BE2C (cell line): ENCODE measurements at regions not wholly inside any gene's neighbourhood (a gene's known extent, or its start where the extent isn't known, plus 50 kb on each side); places are given as distances from the start of the nearest gene placed in this dataset.
"Not testable (repeated sequence)": the region's sequence is repeated elsewhere in the genome, so short reads cannot be mapped to it uniquely, and the experiment has no call there.

ENCODE experiments used
- DNase-seq: peaks from one replicate; pipeline ENCODE4 v3.0.0-alpha.2; 2020
- H3K27me3 ChIP-seq: fragments of 250-450 bp; sonication (Bioruptor Pico); 2 replicates; pipeline ENCODE4 v1.5.1; 2020; ENCODE audit warnings: mild to moderate bottlenecking
- H3K36me3 ChIP-seq: fragments of 250-450 bp; sonication (Bioruptor Pico); 2 replicates; pipeline ENCODE4 v1.5.1; 2020; ENCODE audit warnings: mild to moderate bottlenecking
- H3K4me1 ChIP-seq: fragments of 250-450 bp; sonication (Bioruptor Pico); 2 replicates; pipeline ENCODE4 v1.5.1; 2020
- H3K4me3 ChIP-seq: 2 replicates; pipeline ENCODE4 v1.5.1; 2011; ENCODE audit warnings: low read depth, low read length
- H3K9me3 ChIP-seq: fragments of 250-450 bp; sonication (Bioruptor Pico); 2 replicates; pipeline ENCODE4 v1.5.1; 2020
- TF ChIP-seq, protein P1 (sequence below): IDR thresholded peaks from 2 replicates; pipeline ENCODE4 v1.5.1; 2012; ENCODE audit warnings: mild to moderate bottlenecking, low read depth, low read length

GRCh38 chr10:16016688-16017087 lies 156.4 kb upstream of the MINDY3 start:
- no peak overlapping the region for H3K4me3 ChIP-seq
- TF ChIP-seq, protein P1, sequence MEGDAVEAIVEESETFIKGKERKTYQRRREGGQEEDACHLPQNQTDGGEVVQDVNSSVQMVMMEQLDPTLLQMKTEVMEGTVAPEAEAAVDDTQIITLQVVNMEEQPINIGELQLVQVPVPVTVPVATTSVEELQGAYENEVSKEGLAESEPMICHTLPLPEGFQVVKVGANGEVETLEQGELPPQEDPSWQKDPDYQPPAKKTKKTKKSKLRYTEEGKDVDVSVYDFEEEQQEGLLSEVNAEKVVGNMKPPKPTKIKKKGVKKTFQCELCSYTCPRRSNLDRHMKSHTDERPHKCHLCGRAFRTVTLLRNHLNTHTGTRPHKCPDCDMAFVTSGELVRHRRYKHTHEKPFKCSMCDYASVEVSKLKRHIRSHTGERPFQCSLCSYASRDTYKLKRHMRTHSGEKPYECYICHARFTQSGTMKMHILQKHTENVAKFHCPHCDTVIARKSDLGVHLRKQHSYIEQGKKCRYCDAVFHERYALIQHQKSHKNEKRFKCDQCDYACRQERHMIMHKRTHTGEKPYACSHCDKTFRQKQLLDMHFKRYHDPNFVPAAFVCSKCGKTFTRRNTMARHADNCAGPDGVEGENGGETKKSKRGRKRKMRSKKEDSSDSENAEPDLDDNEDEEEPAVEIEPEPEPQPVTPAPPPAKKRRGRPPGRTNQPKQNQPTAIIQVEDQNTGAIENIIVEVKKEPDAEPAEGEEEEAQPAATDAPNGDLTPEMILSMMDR: no peak
- no peaks in the 10 kb centered on the region for H3K36me3 ChIP-seq
- no peak for DNase-seq
- no peaks in the 10 kb centered on the region for H3K27me3 ChIP-seq
- no peaks in the 10 kb centered on the region for H3K9me3 ChIP-seq
- no peaks in the 10 kb centered on the region for H3K4me1 ChIP-seq

DNA sequence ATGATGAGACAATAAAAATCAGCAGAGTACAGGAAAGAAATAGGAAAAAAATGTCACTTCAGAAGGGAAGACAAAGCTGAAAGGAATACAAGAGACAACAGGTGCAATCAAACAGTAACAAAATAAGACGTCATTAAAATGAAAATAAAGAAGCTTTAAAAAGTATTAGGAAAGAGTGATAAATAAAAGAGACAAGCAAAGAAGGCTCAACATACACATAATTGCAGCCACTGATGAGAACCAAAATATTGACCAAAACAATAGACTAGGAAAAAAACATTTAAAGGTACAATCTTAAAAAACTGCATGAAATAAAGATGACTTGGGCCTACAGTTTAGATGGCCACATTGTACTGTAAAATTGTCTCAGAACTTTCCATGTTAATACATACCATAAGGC lies 160.5 kb upstream of the MINDY3 start:
- Histone ChIP-seq H3K4me1 (no peaks in the 10 kb centered on the region), H3K36me3 (no peaks in the 10 kb centered on the region), H3K9me3 (no peaks in the 10 kb centered on the region), H3K27me3 (no peaks in the 10 kb centered on the region), H3K4me3 (no peak overlapping the region)
- TF ChIP-seq, protein P1: no peak
- no peak for DNase-seq

GRCh38 chr10:16026832-16027231 lies 166.5 kb upstream of the MINDY3 start:
- not testable (repeated sequence) for H3K9me3 ChIP-seq, H3K4me1 ChIP-seq, H3K36me3 ChIP-seq, DNase-seq, H3K27me3 ChIP-seq, H3K4me3 ChIP-seq

DNA sequence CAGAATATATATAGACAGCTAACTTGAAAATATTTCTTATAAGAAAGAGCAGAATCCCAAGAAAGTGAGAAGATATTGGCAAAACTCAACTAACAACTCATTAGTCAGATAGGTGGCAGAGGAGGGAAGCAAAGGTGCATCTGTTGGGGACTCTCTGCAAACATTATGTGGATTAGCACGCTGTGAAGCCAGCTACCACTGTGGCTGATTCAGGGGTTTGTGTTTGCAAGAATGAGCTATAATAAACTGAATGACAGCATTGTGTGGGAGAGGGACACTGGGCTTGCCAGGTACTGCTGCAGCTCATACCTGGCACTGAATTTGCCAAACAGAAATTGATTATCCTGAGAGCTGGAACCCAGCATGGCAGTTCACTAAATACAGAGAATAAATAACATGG lies 170.3 kb upstream of the MINDY3 start:
- TF ChIP-seq, protein P1: no peak
- Histone ChIP-seq H3K9me3 (no peaks in the 10 kb centered on the region), H3K4me1 (no peaks in the 10 kb centered on the region), H3K27me3 (no peaks in the 10 kb centered on the region), H3K4me3 (no peak overlapping the region), H3K36me3 (no peaks in the 10 kb centered on the region)
- DNase-seq: no peak

GRCh38 chr10:16049050-16049449 lies 188.7 kb upstream of the MINDY3 start:
- Histone ChIP-seq H3K9me3 (no peaks in the 10 kb centered on the region), H3K4me3 (no peak overlapping the region), H3K4me1 (no peaks in the 10 kb centered on the region), H3K27me3 (no peaks in the 10 kb centered on the region), H3K36me3 (no peaks in the 10 kb centered on the region)
- TF ChIP-seq, protein P1: no peak
- no peak for DNase-seq

GRCh38 chr10:16049782-16050181 lies 189.5 kb upstream of the MINDY3 start:
- TF ChIP-seq, protein P1: no peak
- no peak overlapping the region for H3K4me3 ChIP-seq
- no peak for DNase-seq
- no peaks in the 10 kb centered on the region for H3K4me1 ChIP-seq
- no peaks in the 10 kb centered on the region for H3K9me3 ChIP-seq
- no peaks in the 10 kb centered on the region for H3K27me3 ChIP-seq
- no peaks in the 10 kb centered on the region for H3K36me3 ChIP-seq

GRCh38 chr10:16063350-16063749 lies 203.0 kb upstream of the MINDY3 start:
- no peaks in the 10 kb centered on the region for H3K27me3 ChIP-seq
- no peaks in the 10 kb centered on the region for H3K4me1 ChIP-seq
- DNase-seq: no peak
- no peak overlapping the region for H3K4me3 ChIP-seq
- no peaks in the 10 kb centered on the region for H3K9me3 ChIP-seq
- H3K36me3 ChIP-seq: no peaks in the 10 kb centered on the region
- TF ChIP-seq, protein P1: no peak

- not testable (repeated sequence) for H3K27me3 ChIP-seq, H3K4me3 ChIP-seq
Measured at GRCh38 chr10:16083551-16083950, 223.2 kb upstream of the MINDY3 start.

More at GRCh38 chr10:16083551-16083950, 223.2 kb upstream of the MINDY3 start:
- not testable (repeated sequence) for H3K36me3 ChIP-seq, H3K9me3 ChIP-seq, H3K4me1 ChIP-seq, DNase-seq
